ENCODE measurements at regions not wholly inside any gene's neighbourhood (a gene's known extent, or its start where the extent isn't known, plus 50 kb on each side); places are given as distances from the start of the nearest gene placed in this dataset.

GRCh38 chr7:13217768-13218167 is 530.3 kb downstream of the ARL4A start:
- no peak for TF ChIP-seq EZH2phosphoT487 (IDR thresholded peaks at IDR 0.05; ENCODE audit: low read length)
- no peak for TF ChIP-seq CTCF (IDR thresholded peaks at IDR 0.05; ENCODE audit: low read length)
